Lower lobe of right lung (tissue), 2 donors: ENCODE measurements at regions not wholly inside any gene's neighbourhood (a gene's known extent, or its start where the extent isn't known, plus 50 kb on each side); places are given as distances from the start of the nearest gene placed in this dataset.

Source experiments
- ATAC-seq, 2 donors: fragments of 200-7000 bp; cut with Tn5 transposase; one replicate each; pipeline ENCODE4 v1.9.1; 2020 to 2022; ENCODE audit warnings: mild to moderate bottlenecking in 2 of 2, moderate library complexity in 2 of 2
- DNase-seq: peaks from one replicate; pipeline ENCODE4 v3.0.0-alpha.2; 2020
- H3K27ac ChIP-seq: fragments of 200-600 bp; one replicate; pipeline ENCODE4 v1.8.0; 2022
- H3K27me3 ChIP-seq: fragments of 200-600 bp; one replicate; pipeline ENCODE4 v1.8.0; 2022; ENCODE audit warnings: low read depth
- H3K36me3 ChIP-seq: fragments of 200-600 bp; one replicate; pipeline ENCODE4 v1.8.0; 2022; ENCODE audit warnings: mild to moderate bottlenecking
- H3K4me1 ChIP-seq: fragments of 200-600 bp; one replicate; pipeline ENCODE4 v1.8.0; 2022
- H3K4me3 ChIP-seq: fragments of 200-600 bp; one replicate; pipeline ENCODE4 v1.8.0; 2022; ENCODE audit warnings: mild to moderate bottlenecking
- H3K9me3 ChIP-seq: fragments of 200-600 bp; one replicate; pipeline ENCODE4 v1.8.0; 2022
- CTCF ChIP-seq: fragments of 200-600 bp; IDR thresholded peaks from one replicate; pipeline ENCODE4 v1.8.0; 2022; ENCODE audit warnings: antibody characterized with exemption, mild to moderate bottlenecking
- intact Hi-C: fragments of 100-400 bp; cut with DNase I; formaldehyde crosslinking; loops from one replicate; pipeline ENCODE4 v1.11.0; 2022
- donor health status: DM: no; HTN: yes; CAD: no; lungs with severe emphysema.

- no peaks in the 10 kb centered on the region for H3K36me3 ChIP-seq
- TF ChIP-seq CTCF = no peak
- DNase-seq (no peak), ATAC-seq (no peak)
- no peaks in the 10 kb centered on the region for H3K9me3 ChIP-seq
- intact Hi-C loops = no loop called here
- no peaks in the 10 kb centered on the region for H3K4me1 ChIP-seq
- H3K27me3 ChIP-seq = no peaks in the 10 kb centered on the region
- no peak overlapping the region for H3K4me3 ChIP-seq
- no peak overlapping the region for H3K27ac ChIP-seq
These were observed 206.4 kb downstream of the LRRK2 start for GRCh38 chr12:40431169-40431568.

GRCh38 chr12:40435251-40435650 is 210.5 kb downstream of the LRRK2 start:
- ATAC-seq = no peak
- intact Hi-C loops = no loop called here
- Histone ChIP-seq H3K27me3 (no peaks in the 10 kb centered on the region), H3K36me3 (no peaks in the 10 kb centered on the region), H3K9me3 (no peaks in the 10 kb centered on the region), H3K4me1 (no peaks in the 10 kb centered on the region), H3K4me3 (no peak overlapping the region), H3K27ac (no peak overlapping the region)
- no peak for TF ChIP-seq CTCF
- DNase-seq = no peak

GRCh38 chr12:40435951-40436350 is 211.2 kb downstream of the LRRK2 start:
- Histone ChIP-seq H3K4me3 (no peak overlapping the region), H3K27me3 (no peaks in the 10 kb centered on the region), H3K9me3 (no peaks in the 10 kb centered on the region), H3K36me3 (no peaks in the 10 kb centered on the region), H3K4me1 (no peaks in the 10 kb centered on the region), H3K27ac (no peak overlapping the region)
- ATAC-seq (no peak), DNase-seq (no peak)
- no peak for TF ChIP-seq CTCF
- intact Hi-C loops = no loop called here

- Histone ChIP-seq H3K27ac (no peak overlapping the region), H3K4me3 (no peak overlapping the region), H3K4me1 (no peaks in the 10 kb centered on the region), H3K36me3 (no peaks in the 10 kb centered on the region), H3K27me3 (no peaks in the 10 kb centered on the region), H3K9me3 (no peaks in the 10 kb centered on the region)
- DNase-seq (no peak), ATAC-seq (no peak)
- no peak for TF ChIP-seq CTCF
- intact Hi-C loops = no loop called here
These were observed 211.8 kb downstream of the LRRK2 start for GRCh38 chr12:40436564-40436963.

- no peak for TF ChIP-seq CTCF
- intact Hi-C loops = no loop called here
These were observed 215.1 kb downstream of the LRRK2 start for GRCh38 chr12:40439771-40440492.

More at GRCh38 chr12:40439771-40440492, 215.1 kb downstream of the LRRK2 start:
- no peak overlapping the region for H3K4me3 ChIP-seq
- H3K27ac ChIP-seq = no peak overlapping the region
- no peaks in the 10 kb centered on the region for H3K36me3 ChIP-seq
- H3K4me1 ChIP-seq = no peaks in the 10 kb centered on the region
- ATAC-seq (no peak), DNase-seq (no peak)
- no peaks in the 10 kb centered on the region for H3K27me3 ChIP-seq
- no peaks in the 10 kb centered on the region for H3K9me3 ChIP-seq
